ENCODE measurements at regions not wholly inside any gene's neighbourhood (a gene's known extent, or its start where the extent isn't known, plus 50 kb on each side); places are given as distances from the start of the nearest gene placed in this dataset.

- TF ChIP-seq CTCF (IDR thresholded peaks at IDR 0.05): no peak
- TF ChIP-seq POLR2A (IDR thresholded peaks at IDR 0.05): no peak
Observed at GRCh38 chr15:91592567-91592966, 260.9 kb upstream of the SLCO3A1 start.
